Activated naive CD4-positive, alpha-beta T cell treated with anti-CD3 and anti-CD28 coated beads, Interleukin-2, amount 50 U/mL, for 72 hours (primary cell): ENCODE measurements at regions not wholly inside any gene's neighbourhood (a gene's known extent, or its start where the extent isn't known, plus 50 kb on each side); places are given as distances from the start of the nearest gene placed in this dataset.

Experiments used
- ATAC-seq, 2 donors: fragments of 150-1000 bp; cut with Tn5 transposase; 2 replicates each; pipeline ENCODE4 v1.10.0; 2021; ENCODE audit warnings: mild to moderate bottlenecking in 2 of 2, moderate library complexity in 2 of 2
- DNase-seq, 2 donors: peaks; one replicate each; pipeline ENCODE4 v3.0.0; 2021 to 2022; ENCODE audit warnings: low spot score in 2 of 2
- H3K27ac Mint-ChIP-seq, 2 donors: one replicate each; pipeline ENCODE4 v1.8.0; 2022; ENCODE audit warnings: mild to moderate bottlenecking in 2 of 2, mixed read lengths in 2 of 2
- H3K36me3 Mint-ChIP-seq, 2 donors: one replicate each; pipeline ENCODE4 v1.8.0; 2022; ENCODE audit warnings: mixed read lengths in 2 of 2
- H3K9me3 Mint-ChIP-seq, 2 donors: one replicate each; pipeline ENCODE4 v1.8.0; 2022; ENCODE audit warnings: mixed read lengths in 2 of 2

- DNase-seq: no peak
- no peaks in the 10 kb centered on the region for H3K9me3 Mint-ChIP-seq
- H3K27ac Mint-ChIP-seq: no peak overlapping the region
- ATAC-seq: no peak
- H3K36me3 Mint-ChIP-seq: no peaks in the 10 kb centered on the region
Observed at GRCh38 chr12:104870797-104871196, 87.3 kb downstream of the SLC41A2 start.

DNA sequence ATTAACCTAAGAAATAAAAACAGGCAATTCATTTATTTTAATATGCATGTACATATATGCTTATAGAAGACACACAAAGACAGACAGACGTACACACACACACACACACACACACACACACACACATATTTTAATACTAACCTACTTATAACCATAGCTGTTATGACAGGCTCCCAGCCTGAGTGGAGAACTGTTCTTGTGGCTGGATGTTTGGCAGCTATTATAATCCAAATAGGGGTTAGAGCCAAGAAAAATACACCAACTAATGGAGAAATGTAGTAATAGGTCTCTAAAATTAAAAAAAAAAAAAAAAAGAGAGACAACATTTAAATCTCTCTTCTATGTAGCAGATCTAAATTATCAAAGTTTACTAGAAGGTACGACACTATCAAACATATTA is 91.8 kb downstream of the SLC41A2 start:
- no peak for ATAC-seq
- no peaks in the 10 kb centered on the region for H3K36me3 Mint-ChIP-seq
- no peaks in the 10 kb centered on the region for H3K9me3 Mint-ChIP-seq
- DNase-seq: no peak
- no peak overlapping the region for H3K27ac Mint-ChIP-seq

GRCh38 chr12:104865080-104865479 is 93.0 kb downstream of the SLC41A2 start:
- ATAC-seq (peak in 1 of 2 donors; percentile 52), DNase-seq (no peak)
- Mint-ChIP-seq H3K27ac (no peak overlapping the region), H3K9me3 (no peaks in the 10 kb centered on the region), H3K36me3 (no peaks in the 10 kb centered on the region)

DNA sequence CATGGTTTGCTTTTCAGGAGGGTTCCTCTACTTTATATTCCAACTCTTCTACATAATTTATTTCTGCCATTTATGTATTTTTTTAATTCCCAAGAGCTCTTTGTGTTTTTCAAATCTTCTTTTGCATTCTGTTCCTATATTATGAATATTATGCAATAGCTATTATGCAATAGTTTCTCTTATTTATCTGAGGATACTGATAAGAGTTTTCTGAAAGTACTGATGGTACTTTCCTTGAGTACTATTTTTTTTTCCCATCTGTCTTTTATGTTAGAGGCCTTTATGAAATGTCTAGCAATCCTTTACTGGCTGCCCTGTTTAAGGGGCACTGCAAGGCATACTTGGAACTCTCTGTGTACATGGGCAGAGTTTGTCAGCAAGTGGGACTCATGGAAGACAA is 93.4 kb downstream of the SLC41A2 start:
- no peak overlapping the region for H3K27ac Mint-ChIP-seq
- ATAC-seq: no peak
- H3K9me3 Mint-ChIP-seq: no peaks in the 10 kb centered on the region
- DNase-seq: no peak
- no peaks in the 10 kb centered on the region for H3K36me3 Mint-ChIP-seq

DNA sequence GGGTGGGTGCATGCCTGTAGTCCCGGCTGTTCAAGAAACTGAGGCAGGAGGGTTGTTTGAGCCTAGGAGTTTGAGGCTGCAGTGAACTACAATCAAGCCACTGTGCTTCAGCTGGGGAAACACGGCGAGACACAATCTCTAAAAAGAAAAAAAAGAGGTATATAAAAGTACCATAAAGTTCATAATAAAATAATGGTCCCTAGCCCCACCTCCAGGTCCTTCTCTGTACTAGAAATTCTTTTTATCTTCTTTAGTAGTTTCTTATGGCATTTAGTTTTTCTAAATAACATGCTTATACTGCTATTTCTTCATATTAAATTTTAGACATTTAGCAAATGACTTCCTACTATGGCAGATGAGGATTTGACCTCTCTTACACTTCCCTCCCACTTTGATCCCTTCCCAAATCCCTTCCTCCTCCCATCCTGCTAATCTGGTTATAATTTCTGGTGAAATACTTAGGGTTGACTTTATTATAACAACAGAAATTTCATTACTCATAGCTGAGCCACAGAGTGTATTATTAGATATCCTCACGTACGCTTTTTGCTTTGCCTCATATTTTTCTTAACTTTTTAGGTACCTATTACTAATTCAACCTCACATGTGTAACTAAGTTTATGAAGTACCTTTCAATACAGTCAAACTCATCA is 94.7 kb downstream of the SLC41A2 start:
- Mint-ChIP-seq H3K9me3 (no peaks in the 10 kb centered on the region), H3K36me3 (no peaks in the 10 kb centered on the region), H3K27ac (no peak overlapping the region)
- ATAC-seq (no peak), DNase-seq (no peak)

DNA sequence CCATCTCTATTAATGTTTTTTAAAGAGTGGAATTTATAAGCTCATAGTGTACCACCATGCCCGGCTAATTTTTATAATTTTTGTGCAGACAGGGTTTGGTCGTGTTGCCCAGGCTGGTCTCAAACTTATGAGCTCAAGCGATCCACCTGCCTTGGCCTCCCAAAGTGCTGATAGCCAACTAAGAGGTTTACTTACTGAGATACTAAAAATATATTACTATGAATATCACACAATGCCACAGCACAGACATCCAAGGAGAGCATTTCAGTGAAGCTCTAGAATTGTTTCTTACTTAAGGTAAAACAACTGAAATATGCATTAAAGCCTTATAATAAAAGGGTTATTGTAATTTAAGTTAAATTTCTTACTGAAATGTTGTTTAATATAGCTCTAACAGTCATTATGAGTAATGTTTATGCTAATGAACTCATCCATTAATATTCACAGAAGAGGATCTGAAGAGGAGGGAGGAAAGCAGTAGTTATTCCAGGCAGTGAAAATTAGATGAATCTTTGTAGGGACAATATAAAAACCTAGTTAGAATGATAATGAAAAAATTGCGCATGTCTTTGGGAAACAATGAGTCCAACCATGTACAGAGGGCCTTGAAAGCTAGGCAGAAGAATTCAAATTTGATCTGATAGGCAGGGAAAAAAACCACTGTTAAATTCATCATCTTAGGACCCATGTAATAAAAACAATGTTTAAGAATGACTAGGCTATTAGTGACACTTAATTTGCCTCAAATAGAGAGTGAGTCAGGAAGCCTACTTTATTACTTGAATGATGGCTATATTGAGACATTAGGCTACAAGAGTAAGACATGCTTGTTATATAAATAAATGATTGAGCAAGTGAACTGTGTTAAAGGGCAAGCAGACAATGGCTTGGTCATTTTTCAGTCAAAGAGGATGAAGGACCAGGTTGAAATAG is 99.2 kb downstream of the SLC41A2 start:
- ATAC-seq (no peak), DNase-seq (no peak)
- H3K9me3 Mint-ChIP-seq: no peaks in the 10 kb centered on the region
- no peaks in the 10 kb centered on the region for H3K36me3 Mint-ChIP-seq
- H3K27ac Mint-ChIP-seq: no peak overlapping the region

DNA sequence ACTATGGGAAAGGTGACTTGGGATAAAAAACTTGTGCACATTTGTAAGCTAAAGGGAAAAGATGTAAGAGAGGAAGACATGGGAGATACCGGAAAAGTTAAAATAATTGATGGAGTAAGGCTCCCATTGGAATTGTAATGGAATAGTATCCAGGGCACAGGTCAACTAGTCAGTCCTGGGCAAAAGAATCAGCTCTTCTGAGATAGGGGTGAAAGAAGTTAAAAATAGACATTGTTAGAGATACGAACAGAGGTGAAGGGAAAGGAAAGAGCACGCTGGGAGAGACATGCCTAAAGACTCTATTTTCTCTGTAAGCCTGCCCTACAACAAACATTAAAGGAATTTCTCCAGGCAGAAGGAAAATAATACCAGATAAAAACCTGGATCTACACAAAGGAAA is 101.6 kb downstream of the SLC41A2 start:
- no peak for ATAC-seq

GRCh38 chr12:104855599-104855998 is 102.5 kb downstream of the SLC41A2 start:
- no peaks in the 10 kb centered on the region for H3K36me3 Mint-ChIP-seq
- H3K27ac Mint-ChIP-seq: no peak overlapping the region
- no peak for ATAC-seq
- no peak for DNase-seq
- no peaks in the 10 kb centered on the region for H3K9me3 Mint-ChIP-seq

More for the DNA sequence above, 101.6 kb downstream of the SLC41A2 start:
- no peaks in the 10 kb centered on the region for H3K9me3 Mint-ChIP-seq
- H3K27ac Mint-ChIP-seq: no peak overlapping the region
- no peaks in the 10 kb centered on the region for H3K36me3 Mint-ChIP-seq
- DNase-seq: no peak

DNA sequence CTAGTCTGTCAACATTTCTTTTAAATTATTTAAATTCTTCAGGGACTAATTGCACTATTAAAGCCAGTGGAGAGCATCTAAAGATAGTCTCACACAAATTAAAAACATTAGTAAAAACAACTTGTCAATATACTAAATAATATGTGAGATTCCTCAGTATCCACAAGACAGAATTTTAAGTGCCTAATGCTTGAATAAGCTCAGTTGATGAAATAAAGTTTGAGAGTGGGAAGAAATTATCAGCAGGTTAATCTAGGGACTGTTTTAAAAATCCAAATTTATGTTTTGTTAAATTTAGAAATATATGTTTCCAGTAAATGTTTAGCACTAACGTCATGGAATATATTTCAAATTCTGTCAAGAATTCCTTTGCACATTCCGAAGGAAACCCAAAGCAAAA is 105.2 kb downstream of the SLC41A2 start:
- no peak overlapping the region for H3K27ac Mint-ChIP-seq
- H3K36me3 Mint-ChIP-seq: no peaks in the 10 kb centered on the region
- no peak for ATAC-seq
- no peak for DNase-seq
- no peaks in the 10 kb centered on the region for H3K9me3 Mint-ChIP-seq

- no peak for DNase-seq
- Mint-ChIP-seq H3K9me3 (no peaks in the 10 kb centered on the region), H3K36me3 (no peaks in the 10 kb centered on the region), H3K27ac (no peak overlapping the region)
- ATAC-seq: no peak
Observed at GRCh38 chr12:104852102-104852501, 106.0 kb downstream of the SLC41A2 start.

DNA sequence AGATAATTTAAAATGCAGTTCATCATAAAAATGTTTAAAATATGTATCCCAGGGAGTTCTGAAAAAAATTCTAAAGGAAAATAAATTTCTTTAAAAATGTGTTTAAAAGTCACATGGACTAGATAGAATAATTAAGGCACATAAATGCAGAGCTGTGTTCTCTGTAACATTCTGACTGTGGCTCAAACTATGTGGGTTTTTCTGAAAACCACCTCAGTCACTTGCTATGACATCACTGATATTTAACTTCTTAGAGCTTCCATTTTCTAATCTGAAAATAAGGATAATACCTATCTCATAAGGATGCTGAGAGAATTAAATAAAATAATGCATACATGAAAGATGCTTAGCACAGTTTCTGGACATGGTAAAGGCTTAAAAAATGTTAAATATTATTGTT is 107.3 kb downstream of the SLC41A2 start:
- Mint-ChIP-seq H3K36me3 (no peaks in the 10 kb centered on the region), H3K9me3 (no peaks in the 10 kb centered on the region), H3K27ac (no peak overlapping the region)
- no peak for ATAC-seq
- no peak for DNase-seq

DNA sequence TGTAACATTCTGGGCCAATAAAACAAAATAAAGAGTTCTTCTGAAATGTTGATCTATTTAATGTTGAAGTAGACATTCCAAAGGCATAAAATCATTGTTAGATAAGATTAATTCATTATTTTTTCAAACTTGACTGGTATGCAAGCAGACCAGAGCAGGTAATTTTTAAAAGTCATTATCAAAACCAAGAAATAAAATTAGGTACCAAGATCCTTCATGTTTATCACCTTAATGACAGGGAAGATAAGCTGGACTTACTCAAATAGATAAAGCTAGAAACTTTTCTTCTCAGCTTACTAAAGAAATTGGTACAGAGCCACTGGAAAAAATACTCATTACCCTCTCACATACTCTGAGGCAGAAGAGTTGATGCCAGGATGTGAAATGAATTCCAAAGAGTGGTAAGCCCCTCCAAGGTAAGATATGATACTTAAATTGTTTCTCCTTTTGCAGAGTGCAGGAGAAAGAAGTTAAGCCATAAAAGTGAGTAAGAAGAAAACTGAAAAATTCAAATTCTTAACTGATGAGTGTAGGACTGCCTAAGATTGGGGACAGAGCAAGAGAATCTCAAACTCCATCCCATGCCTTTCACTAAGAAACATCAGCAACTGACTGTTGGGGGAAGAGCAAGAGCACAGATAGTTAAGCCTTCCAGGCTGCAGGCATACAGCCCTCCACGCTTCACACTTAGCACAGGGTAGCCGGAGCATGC is 111.9 kb downstream of the SLC41A2 start:
- no peak overlapping the region for H3K27ac Mint-ChIP-seq
- DNase-seq: no peak

GRCh38 chr12:104844123-104844522 is 114.0 kb downstream of the SLC41A2 start:
- Mint-ChIP-seq H3K9me3 (no peaks in the 10 kb centered on the region), H3K27ac (no peak overlapping the region), H3K36me3 (no peaks in the 10 kb centered on the region)
- no peak for DNase-seq
- ATAC-seq: no peak

More for the DNA sequence above, 111.9 kb downstream of the SLC41A2 start:
- no peak for ATAC-seq
- H3K9me3 Mint-ChIP-seq: no peaks in the 10 kb centered on the region
- no peaks in the 10 kb centered on the region for H3K36me3 Mint-ChIP-seq

GRCh38 chr12:104840262-104840661 is 117.8 kb downstream of the SLC41A2 start:
- H3K27ac Mint-ChIP-seq: no peak overlapping the region
- DNase-seq (no peak), ATAC-seq (no peak)
- no peaks in the 10 kb centered on the region for H3K9me3 Mint-ChIP-seq
- no peaks in the 10 kb centered on the region for H3K36me3 Mint-ChIP-seq

DNA sequence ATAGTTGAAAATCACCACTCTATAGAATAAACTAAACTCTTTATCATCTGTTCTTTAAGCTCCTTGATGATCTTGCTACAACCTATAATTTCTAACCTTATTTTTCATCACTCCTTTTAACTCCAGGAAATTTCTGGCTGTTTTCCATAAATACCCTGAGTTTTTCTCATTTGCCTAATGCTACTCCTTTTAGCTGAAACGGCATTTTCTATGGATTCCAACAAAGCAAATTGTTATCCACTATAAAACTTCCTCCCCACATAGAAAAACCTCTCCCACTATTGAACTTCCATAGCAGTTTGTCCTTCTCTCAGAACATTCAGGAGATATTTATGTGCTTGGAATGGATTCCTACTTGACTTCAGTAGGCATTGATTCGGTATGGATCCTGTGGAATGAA is 122.8 kb downstream of the SLC41A2 start:
- H3K36me3 Mint-ChIP-seq: no peaks in the 10 kb centered on the region
- H3K9me3 Mint-ChIP-seq: no peaks in the 10 kb centered on the region
- ATAC-seq: no peak
- H3K27ac Mint-ChIP-seq: no peak overlapping the region
- DNase-seq: no peak

- no peak for DNase-seq
- Mint-ChIP-seq H3K36me3 (no peaks in the 10 kb centered on the region), H3K9me3 (no peaks in the 10 kb centered on the region), H3K27ac (no peak overlapping the region)
- ATAC-seq: no peak
Observed at GRCh38 chr12:104834607-104835006, 123.5 kb downstream of the SLC41A2 start.

GRCh38 chr12:104833756-104834155 is 124.3 kb downstream of the SLC41A2 start:
- DNase-seq: no peak
- no peaks in the 10 kb centered on the region for H3K36me3 Mint-ChIP-seq
- ATAC-seq: no peak
- no peaks in the 10 kb centered on the region for H3K9me3 Mint-ChIP-seq
- H3K27ac Mint-ChIP-seq: no peak overlapping the region
